ENCODE measurements at regions not wholly inside any gene's neighbourhood (a gene's known extent, or its start where the extent isn't known, plus 50 kb on each side); places are given as distances from the start of the nearest gene placed in this dataset.

- DNase-seq = peak; percentile 95
Observed at GRCh38 chr10:7507887-7508726, 97.3 kb upstream of the SFMBT2 start.

GRCh38 chr10:7506571-7506970, 95.7 kb upstream of the SFMBT2 start:
- DNase-seq = no peak

GRCh38 chr10:7505196-7505595, 94.4 kb upstream of the SFMBT2 start:
- DNase-seq = no peak

- no peak for DNase-seq
Observed at GRCh38 chr10:7503190-7503589, 92.4 kb upstream of the SFMBT2 start.

- peak; percentile 16 for DNase-seq
Observed at GRCh38 chr10:7501157-7501556, 90.3 kb upstream of the SFMBT2 start.

GRCh38 chr10:7498111-7498510, 87.3 kb upstream of the SFMBT2 start:
- DNase-seq = no peak

GRCh38 chr10:7493996-7494395, 83.2 kb upstream of the SFMBT2 start:
- DNase-seq = no peak

- DNase-seq = peak; percentile 92
Observed at GRCh38 chr10:7492660-7493046, 81.8 kb upstream of the SFMBT2 start.

GRCh38 chr10:7491949-7492659, 81.3 kb upstream of the SFMBT2 start:
- peak; percentile 92 for DNase-seq

GRCh38 chr10:7491230-7491629, 80.4 kb upstream of the SFMBT2 start:
- DNase-seq = no peak

GRCh38 chr10:7488418-7488829, 77.6 kb upstream of the SFMBT2 start:
- DNase-seq = peak; percentile 99

GRCh38 chr10:7487528-7487927, 76.7 kb upstream of the SFMBT2 start:
- peak; percentile 62 for DNase-seq

GRCh38 chr10:7486528-7486927, 75.7 kb upstream of the SFMBT2 start:
- no peak for DNase-seq

- no peak for DNase-seq
Observed at GRCh38 chr10:7485799-7486198, 75.0 kb upstream of the SFMBT2 start.

- DNase-seq = no peak
Observed at GRCh38 chr10:7485244-7485556, 74.4 kb upstream of the SFMBT2 start.

- DNase-seq = peak; percentile 80
Observed at GRCh38 chr10:7484456-7485243, 73.8 kb upstream of the SFMBT2 start.

- DNase-seq = no peak
Observed at GRCh38 chr10:7483848-7484247, 73.0 kb upstream of the SFMBT2 start.

- no peak for DNase-seq
Observed at GRCh38 chr10:7482992-7483391, 72.2 kb upstream of the SFMBT2 start.

GRCh38 chr10:7481368-7481765, 70.5 kb upstream of the SFMBT2 start:
- DNase-seq = no peak

- peak; percentile 91 for DNase-seq
Observed at GRCh38 chr10:7480742-7481367, 70.0 kb upstream of the SFMBT2 start.

- DNase-seq = no peak
Observed at GRCh38 chr10:7479861-7480598, 69.2 kb upstream of the SFMBT2 start.

GRCh38 chr10:7478727-7479457, 68.1 kb upstream of the SFMBT2 start:
- DNase-seq = no peak

All from MV-4-11 (cell line).